ENCODE measurements at regions not wholly inside any gene's neighbourhood (a gene's known extent, or its start where the extent isn't known, plus 50 kb on each side); places are given as distances from the start of the nearest gene placed in this dataset.
"Not testable (repeated sequence)": the region's sequence is repeated elsewhere in the genome, so short reads cannot be mapped to it uniquely, and the experiment has no call there.

DNA sequence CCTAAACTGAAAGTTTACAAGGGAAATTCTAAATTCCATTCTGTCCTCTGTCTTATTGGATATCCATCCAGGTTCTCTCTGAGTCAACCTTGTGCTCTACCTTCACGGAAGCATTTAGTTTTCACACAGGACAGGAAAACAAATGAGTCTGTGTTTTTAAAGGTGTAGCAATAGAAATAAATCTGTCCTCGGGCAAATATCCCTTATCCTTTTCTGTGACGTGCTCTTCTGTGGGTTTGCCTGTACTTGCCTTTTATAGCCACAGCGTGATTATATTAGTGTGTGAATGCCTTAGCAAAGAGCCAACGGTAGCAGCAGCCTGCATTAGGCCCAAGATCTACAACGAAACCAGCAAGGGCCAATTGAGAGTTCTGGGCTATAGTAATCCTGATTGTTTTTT, 127.2 kb upstream of the PLSCR5 start:
- no peak for DNase-seq

DNA sequence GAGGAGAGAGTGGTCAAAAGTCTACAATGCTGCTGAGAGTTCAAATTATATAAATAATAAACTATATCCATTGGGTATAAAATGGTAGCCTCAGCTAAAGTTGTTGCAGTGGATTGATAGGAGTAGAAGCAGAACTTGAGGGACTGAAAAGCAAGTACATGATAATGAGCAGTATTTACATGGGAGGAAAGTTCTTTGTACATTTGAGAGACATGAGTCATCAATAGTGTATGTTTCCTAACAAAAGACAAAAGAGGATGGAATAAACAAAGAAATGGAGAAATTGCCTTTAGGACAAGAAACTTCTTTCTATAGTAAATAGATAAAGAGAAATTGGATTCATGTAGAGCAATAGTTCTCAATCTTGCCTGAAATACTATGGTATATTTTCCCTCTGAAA, 110.0 kb upstream of the PLSCR5 start:
- no peak for DNase-seq

DNA sequence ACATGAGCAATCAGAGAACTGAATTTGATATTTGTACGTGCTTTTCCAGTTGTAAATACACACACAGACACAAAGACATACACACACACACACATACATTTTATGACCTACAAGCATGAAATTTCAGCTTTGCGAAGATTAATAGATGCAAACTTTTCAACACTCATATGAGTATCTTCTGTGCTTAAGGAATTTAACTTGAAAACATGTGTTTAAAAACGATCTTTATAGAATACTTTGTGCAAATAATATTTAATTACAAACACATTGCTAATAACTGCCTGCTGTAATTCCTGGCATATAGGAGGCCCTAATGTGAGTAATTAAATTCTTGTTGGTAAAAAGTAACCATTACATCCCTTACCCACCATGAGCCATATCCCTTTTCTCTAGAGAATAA, 107.7 kb upstream of the PLSCR5 start:
- DNase-seq, result no peak

DNA sequence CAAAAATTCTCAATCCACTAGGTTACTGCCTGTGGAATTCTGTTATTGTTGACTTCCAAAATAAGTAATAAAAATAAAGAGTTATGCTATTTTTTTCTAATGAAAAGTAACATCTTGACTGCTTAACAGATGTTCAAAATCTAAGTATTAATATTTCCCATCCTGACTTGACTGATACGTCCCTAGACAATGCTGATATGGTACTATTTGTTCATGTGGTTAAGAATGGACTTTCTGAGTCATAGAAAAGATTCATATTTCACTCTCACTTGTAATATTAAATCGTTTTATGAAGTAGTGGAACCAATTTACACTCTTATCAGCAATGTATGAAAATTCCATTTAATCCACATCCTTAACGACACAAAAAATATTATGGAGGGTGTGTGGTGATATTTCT, 104.8 kb upstream of the PLSCR5 start:
- no peak for DNase-seq

DNA sequence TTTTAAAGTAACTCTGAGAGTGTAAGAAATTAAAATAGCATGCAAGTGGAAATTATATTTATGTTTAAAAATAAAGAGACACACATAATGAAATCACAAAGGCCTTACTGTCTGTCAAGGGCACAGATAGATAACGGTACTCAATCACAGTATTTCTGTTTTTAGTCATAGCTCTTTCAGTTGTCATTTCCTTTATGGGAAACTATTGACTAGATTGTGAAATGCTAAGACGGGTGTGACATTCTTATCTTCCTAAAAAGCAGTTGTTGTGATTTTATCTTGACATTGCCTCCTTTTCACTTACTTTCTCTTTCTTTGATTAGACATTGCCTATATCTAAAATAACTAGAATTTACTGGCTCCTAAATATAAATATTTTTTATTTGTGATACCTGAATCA, 100.1 kb upstream of the PLSCR5 start:
- no peak for DNase-seq

DNA sequence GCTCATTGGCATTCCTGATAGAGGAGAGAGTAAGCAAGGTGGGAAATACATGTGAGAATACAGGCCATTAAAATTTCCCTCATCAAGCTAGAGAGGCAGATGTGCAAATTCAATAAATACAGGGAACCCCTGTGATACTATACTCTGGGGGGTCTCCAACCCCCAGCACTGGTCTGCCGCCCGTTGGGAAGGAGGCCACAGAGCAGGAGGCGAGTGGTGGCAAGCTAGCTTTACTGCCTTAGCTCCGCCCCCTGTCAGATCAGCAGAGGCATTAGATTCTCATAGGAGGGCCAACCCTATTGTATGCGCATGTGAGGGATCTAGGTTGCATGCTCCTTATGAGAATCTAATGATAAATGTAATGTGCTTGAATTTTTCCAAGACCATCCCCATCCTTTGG, 97.1 kb upstream of the PLSCR5 start:
- no peak for DNase-seq

DNA sequence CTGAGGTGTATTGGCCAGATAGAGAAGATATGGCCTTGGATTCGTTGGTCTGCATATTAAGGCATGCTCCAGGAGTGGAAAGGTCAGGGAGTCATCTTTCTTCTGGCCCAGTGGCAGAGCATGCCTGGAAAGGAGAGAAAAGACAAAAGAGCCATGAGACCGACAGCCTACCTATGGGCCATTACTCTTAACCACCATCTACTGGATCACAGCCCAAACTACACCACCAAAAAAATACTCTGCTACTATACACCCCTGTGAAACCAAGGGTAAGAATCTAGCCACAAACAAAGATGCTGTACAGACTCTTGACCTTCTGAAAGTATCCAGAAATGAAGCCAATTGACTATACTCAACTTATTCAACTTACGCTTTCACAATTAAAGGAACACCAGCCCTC, 96.1 kb upstream of the PLSCR5 start:
- no peak for DNase-seq

DNA sequence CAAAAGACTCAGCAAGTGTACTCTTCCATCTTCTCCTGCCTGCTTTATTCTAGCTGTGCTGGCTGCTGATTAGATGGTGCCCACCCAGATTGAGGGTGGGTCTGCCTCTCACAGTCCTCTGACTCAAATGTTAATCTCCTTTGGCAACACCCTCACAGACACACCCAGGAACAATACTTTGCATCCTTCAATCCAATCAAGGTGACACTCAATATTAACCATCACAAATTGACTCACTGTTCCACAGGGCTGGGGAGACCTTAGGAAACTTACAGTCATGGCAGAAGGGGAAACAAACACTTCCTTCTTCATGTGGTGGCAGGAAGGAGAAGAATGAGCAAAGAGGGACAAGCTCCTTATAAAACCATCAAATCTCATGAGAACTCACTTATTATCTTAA, 94.9 kb upstream of the PLSCR5 start:
- DNase-seq, result not testable (repeated sequence)

DNA sequence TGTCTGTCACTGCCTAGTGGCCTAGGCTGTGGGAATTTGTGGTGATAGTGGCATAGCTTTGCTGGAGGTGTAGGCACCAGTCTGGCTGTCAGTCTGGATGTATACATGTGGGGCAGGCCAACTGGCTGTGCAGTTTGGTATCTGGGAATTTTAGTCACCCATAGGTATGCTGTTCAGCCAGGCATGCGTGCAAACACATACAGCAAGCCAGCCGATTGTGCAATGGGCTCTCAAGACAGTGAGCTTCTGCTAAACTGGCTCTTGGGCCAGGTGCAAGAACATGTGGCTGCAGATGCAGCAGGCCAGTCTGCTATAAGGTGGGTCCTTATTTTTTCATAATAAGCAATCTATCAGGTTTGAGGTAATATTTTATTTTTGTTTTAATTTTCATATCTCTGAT, 87.1 kb upstream of the PLSCR5 start:
- no peak for DNase-seq

DNA sequence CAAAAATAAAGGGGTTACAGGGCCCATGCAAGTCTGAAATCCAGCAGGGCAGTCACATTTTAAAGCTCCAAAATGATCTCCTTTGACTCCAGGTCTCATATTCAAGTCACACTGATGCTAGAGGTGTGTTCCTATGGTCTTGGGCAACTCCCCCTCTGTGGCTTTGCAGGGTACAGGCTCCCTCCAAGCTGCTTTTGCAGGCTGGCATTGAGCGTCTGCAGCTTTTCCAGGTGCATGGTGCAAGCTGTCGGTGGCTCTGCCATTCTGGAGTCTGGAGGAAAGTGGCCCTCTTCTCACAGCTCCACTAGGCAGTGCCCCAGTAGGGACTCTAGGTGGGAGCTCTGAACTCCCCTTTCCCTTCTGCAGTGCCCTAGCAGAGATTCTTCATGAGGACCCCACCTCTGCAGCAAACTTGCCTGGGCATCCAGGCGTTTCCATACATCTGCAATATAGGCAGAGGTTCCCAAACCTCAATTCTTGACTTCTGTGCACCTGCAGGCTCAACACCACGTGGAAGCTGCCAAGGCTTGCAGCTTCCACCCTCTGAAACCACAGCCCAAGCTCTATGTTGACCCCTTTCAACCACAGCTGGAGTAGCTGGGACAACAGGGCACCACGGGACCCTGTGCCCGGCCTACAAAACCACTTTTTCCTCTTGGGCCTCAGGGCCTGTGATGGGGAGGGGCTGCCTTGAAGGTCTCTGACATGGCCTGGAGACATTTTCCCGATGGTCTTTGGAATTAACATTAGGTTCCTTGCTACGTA, 80.1 kb upstream of the PLSCR5 start:
- no peak for DNase-seq

DNA sequence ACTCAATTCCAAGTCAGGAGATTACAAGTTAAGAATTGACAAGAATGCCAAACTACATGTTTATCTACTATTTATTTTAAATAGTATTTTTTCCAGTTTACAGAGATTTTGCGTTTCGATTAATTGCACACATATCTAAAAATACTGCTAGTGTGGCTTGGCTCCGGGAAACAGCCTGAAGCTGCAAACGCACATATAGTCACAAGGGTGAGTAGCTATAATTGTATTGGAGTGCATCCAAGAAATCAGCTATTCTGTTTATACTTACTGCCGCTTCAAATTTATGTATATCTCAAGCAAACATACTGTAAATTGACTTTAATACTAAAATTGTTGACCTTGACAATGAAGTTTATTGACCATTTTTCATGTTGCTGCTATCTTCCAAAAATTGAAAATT, 77.0 kb upstream of the PLSCR5 start:
- no peak for DNase-seq

DNA sequence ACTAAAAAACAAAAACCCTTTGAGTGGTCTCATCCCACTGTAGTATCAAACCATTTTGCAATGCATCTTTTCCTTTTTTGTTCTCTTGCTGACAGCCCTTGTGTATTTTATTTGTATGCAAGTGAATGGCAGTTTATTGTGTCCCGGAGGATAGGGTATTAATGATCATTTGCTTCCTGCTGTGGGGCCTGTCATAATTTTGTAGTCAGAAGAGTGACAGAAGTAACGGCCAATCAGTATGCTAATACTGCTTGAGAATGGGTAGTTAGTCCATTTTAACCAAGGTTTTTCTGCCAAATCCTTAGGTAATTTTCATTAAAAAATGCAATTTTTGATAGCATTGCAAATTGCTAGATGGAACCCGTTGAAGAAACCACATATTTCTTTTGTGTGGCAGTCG, 75.5 kb upstream of the PLSCR5 start:
- no peak for DNase-seq

DNA sequence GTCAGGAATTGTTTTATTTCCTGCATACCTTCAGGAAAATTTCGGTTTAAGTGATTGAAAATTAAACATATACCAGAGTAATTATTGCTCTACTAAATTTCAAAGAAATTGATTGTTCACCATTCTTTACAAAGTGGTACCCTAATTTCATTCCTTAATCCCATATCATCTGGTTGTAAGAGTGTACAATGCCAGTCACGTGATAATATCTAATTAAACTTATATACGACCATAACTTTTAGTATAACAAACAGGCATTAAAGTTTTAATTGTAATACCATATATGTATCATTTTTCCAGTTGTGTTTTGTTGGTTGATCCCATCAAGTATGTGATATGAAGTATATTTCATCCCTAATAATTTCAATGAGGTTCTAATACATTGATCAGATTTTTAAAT, 74.8 kb upstream of the PLSCR5 start:
- no peak for DNase-seq

DNA sequence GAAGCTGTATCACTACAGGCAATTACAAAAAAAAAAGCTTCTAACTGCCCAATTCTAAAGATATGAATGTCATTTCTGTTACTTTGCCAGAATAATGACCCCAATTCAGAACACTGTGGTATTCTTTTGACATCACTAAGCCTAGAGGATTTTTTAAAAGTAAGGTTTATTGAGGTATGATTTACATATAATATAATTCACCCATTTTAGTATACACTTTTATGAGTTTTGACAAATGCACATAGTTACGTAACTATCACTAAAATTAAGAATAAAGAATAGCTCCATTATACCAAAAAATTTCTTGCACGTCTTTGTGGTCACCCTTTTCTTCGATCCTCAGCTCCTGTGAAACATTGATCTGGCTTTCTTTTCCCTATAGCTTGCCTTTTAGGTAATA, 74.0 kb upstream of the PLSCR5 start:
- DNase-seq, result no peak

DNA sequence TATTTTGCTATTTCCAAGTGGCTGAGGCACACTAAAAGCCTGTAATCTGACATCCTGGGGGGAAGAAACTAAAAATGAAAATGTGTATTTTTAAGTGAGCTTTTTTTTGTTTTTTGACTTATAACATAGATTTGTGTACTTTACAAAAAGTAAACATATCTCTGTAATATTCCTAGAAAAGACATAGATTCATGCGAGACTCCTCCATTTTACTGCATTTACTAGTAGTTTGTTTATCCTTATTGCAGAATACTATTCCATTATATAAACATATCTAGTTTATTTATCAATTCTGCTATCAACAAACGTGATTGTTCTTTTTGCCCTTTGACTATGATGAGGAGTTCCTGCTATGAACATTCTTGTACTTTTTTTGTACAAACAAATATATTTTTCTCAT, 67.8 kb upstream of the PLSCR5 start:
- no peak for DNase-seq

DNA sequence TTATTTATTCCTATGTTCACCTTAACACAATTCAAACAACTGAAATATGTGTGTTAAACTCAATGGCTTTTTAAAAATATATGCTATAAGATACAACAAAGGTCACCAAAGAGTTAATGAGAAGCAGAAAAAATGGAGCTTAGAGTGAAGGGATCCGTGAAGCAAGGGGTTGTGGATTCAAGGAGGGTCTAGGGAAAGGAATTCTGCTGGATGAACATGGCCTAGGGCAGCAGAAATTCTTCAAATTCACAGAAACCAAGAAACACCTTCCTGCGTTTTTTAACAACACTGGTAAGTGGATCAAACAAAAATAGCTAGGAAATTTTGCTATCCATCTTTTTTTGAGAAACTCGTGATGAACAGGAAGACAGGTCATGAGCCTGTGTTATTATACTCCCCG, 59.3 kb upstream of the PLSCR5 start:
- no peak for DNase-seq

DNA sequence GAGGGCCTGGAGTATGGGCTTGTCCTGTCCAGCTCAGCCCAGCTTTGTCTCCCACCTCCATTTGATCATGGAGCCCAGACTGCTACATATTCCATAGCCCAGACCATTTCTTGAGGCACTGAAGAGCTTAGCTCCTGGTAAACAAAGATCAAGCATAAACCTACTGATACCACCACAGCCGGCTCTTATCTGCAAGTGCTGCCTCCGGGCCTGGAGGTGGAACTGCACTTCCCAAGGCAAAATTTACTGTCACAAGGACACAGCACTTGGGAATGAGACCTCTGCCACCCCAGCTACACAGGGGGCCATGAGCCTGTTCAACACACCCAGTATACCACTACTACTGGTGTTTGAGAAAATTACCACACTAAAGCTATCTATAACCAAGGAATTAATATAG, 53.7 kb upstream of the PLSCR5 start:
- DNase-seq, result no peak

DNA sequence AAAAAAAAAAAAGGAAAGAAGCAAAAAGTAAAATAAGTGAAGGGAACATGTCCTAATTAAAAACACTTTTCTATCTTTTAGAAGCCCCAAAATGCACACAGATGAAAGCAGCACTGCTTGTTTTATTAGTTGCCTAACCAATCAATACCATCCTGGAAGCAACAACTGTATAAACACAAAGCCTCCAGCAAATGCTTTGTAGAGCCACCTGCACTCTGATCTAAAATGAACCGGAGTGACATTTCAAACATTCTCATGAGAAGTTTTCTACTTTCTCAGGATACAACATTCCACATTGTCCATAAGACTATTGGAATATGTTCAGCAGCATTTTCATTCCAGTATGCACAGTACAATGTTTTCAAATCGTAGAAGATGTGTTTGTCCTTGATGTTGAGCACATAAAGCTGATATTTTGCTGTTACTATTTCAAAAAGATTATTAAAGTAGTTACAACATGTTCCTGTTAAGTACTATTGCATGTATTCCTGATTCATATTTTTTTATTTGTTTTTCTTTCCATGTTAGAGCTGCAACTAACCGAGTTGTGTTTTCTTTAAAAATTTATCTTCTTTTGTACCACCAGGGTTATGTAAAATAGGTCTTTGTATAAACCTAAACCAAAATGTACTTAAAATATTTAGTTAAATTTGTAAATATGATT, 50.3 kb upstream of the PLSCR5 start:
- DNase-seq, result no peak
